Retinal pigment epithelial cell (primary cell): ENCODE measurements at regions not wholly inside any gene's neighbourhood (a gene's known extent, or its start where the extent isn't known, plus 50 kb on each side); places are given as distances from the start of the nearest gene placed in this dataset.

Experiments used
- DNase-seq: peaks from one replicate; pipeline ENCODE4 v3.0.0-alpha.2; 2010; ENCODE audit warnings: low read depth
- H3K4me3 ChIP-seq: 2 replicates; pipeline ENCODE4 v1.5.1; 2011; ENCODE audit warnings: mild to moderate bottlenecking, low read length, control low read depth, moderate library complexity
- TF ChIP-seq, protein P1 (sequence below): conservative IDR thresholded peaks from 2 replicates; pipeline ENCODE4 v1.5.1; 2011; ENCODE audit warnings: low read depth, low read length, control low read depth, inconsistent platforms

DNA sequence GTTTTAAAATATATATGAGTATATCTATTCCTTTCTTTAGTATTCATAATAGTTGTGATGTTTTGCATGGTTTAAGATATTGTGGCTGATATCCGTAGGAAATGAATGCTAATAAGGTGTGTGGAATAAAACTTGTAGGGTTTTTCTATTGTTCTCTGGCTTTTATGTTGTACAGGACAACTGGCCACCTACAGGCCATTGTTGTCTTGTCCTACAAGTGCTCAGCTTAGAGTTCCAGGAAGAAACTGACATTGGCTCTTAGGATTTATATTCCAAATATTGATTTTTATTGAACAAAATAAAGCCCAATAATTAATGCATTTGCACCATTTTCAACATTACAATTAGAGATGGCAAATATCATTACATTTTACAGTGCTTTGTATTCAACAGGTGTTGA lies 512.8 kb upstream of the TENM4 start:
- TF ChIP-seq, protein P1, sequence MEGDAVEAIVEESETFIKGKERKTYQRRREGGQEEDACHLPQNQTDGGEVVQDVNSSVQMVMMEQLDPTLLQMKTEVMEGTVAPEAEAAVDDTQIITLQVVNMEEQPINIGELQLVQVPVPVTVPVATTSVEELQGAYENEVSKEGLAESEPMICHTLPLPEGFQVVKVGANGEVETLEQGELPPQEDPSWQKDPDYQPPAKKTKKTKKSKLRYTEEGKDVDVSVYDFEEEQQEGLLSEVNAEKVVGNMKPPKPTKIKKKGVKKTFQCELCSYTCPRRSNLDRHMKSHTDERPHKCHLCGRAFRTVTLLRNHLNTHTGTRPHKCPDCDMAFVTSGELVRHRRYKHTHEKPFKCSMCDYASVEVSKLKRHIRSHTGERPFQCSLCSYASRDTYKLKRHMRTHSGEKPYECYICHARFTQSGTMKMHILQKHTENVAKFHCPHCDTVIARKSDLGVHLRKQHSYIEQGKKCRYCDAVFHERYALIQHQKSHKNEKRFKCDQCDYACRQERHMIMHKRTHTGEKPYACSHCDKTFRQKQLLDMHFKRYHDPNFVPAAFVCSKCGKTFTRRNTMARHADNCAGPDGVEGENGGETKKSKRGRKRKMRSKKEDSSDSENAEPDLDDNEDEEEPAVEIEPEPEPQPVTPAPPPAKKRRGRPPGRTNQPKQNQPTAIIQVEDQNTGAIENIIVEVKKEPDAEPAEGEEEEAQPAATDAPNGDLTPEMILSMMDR: no peak
- no peak overlapping the region for H3K4me3 ChIP-seq
- DNase-seq: no peak

DNA sequence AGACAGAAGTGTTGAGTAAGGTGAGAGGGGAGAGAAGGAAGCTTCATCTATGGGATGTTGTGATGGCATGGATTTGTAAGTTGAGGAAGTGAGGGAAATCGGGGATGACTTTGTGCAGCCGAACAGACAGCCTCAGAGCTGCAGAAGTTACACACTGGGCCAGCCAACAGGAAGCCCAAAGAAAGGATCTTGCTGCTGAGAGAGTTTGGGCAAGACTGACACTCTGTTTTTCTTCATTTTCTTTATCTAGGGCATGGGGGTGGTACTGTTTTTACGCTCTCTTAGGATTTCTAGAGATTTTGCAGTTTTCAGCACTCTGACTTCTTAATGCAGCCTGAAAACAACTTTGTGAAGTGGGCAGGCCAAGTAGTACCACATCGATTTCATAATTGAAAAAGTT lies 509.9 kb upstream of the TENM4 start:
- TF ChIP-seq, protein P1: no peak
- no peak for DNase-seq
- H3K4me3 ChIP-seq: no peak overlapping the region

DNA sequence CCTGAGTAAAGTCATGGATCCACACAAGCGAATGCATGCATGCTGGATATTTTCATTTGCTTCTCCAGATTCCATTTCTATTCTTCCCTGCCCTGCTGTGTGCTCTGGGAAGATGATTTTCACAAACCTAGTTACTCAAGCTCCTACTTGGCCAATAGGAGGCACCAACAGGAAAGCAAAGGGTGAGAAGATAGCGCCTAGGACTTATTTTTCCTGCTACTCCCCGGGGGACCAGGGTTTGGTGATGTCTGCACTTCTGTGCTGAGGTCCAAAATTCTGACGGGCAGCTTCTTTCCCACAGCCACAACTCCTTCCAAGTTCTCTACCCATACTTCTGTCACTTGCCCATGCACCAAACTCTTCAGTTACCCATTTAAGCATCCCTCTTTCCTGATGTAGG lies 509.3 kb upstream of the TENM4 start:
- TF ChIP-seq, protein P1: no peak
- H3K4me3 ChIP-seq: no peak overlapping the region
- DNase-seq: no peak

DNA sequence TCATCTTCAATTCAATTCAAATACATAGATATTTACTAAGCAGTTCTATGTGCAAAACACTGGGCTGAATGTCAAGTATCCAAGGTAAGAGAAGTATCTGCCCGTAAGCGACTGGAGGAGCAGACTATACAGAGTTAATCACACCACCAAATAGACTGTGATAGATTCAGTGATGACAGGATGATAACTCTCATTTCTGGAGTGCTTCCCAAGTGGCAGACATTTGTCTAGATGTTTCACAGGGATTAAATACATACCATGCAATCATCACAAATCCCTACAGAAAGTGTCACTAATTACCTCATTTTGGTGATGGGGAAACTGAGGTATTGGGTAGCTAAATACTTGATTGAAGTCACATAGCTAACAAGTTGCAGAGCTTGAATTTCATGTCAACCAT lies 508.7 kb upstream of the TENM4 start:
- DNase-seq: no peak
- H3K4me3 ChIP-seq: no peak overlapping the region
- TF ChIP-seq, protein P1: no peak

DNA sequence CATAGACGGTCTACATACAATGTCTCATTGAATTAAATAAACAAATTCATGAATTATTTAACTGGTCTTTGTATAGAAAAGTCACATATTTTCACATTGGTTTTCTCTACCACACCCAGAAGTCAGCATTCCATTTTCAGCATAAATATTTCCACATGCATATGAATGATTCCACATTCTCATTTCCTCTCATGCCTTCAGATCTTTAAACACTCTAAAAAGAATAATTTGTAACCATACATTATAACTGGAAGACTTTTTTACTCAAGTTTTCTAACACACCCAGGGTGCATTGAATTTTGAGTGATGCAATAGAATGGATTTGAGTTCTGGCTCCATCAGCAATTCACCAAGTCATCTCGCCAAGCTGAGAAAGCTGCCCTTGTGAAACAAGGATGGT lies 501.8 kb upstream of the TENM4 start:
- TF ChIP-seq, protein P1: no peak
- DNase-seq: no peak
- no peak overlapping the region for H3K4me3 ChIP-seq

DNA sequence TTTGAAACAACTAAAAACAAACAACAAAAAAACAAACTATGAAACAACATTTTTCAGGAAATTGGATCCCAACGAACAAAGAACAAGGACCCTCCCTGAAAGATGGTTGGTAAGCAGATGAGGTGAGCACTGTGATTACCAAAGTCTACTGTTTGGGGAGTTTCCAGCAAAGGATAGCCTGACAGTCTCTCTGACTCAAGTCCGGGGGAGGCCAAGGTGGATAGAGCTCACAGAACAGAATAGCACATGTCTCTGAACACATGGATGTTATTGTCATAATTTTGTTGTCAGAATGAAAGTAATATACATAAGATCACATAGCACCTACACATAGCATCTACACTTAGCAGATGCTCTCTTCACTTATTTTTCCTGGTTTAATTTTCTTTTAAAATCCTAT lies 501.3 kb upstream of the TENM4 start:
- H3K4me3 ChIP-seq: no peak overlapping the region
- DNase-seq: no peak
- TF ChIP-seq, protein P1: no peak

DNA sequence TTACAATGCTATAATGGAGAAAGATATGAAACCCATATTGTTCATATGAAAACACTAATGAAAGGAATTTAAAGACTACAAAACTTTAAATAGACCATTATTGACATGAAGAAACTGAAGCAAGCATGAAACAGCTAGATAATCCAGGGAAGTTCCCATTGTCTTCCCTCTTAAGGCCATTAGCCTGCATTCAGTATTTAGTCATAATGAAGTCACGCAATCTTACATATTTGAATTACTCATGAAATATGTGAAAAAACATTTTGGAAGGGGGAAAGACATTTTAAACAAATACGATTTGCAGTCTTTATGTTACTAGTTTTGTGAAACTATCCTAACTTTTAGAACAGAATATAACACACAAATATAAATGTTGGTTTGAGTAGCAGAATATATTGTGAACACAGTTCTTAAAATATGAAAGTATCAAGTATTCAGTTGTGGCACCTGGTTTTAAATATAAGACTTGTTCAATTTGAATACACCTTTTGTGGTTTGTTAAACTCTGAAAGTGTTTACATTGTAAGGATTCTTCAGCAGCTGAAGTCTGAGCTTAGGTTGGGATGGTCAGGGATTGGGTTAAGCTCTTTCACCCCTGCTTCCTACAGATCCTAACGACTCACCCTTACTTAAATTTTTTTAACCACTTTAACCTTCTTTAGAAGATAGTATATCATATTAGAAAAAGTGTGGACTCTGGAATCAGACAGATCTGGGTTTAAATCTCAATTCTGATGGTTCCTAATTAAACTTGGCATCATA lies 500.3 kb upstream of the TENM4 start:
- H3K4me3 ChIP-seq: no peak overlapping the region
- DNase-seq: no peak
- TF ChIP-seq, protein P1: no peak
